ENCODE measurements at regions not wholly inside any gene's neighbourhood (a gene's known extent, or its start where the extent isn't known, plus 50 kb on each side); places are given as distances from the start of the nearest gene placed in this dataset.

DNA sequence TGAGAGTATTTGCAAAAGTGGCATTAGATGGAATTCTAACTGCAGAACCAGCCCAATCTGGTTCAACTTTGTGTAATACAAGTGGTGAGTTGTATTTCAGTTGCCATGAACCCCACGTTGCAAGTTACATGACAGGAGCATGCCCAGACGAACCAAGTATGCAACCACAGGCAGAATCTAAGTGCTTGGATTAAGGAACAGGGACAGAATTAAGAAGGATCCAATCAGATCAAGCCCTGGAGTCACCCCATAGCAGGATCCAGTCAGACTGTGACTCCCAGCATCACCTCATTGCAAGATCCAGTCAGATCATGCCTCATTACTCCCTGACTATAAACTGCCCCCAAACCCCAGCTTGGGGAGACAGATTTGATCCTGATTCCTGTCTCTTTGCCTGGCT is 388.7 kb upstream of the NRP1 start:
- no peaks in the 10 kb centered on the region for H3K27me3 Mint-ChIP-seq (ENCODE audit: low read depth)
- no peak overlapping the region for H3K27ac Mint-ChIP-seq
- no peaks in the 10 kb centered on the region for H3K9me3 Mint-ChIP-seq
- H3K36me3 Mint-ChIP-seq (ENCODE audit: low read depth) = no peaks in the 10 kb centered on the region
- no peaks in the 10 kb centered on the region for H3K4me1 Mint-ChIP-seq (ENCODE audit: low read depth)
- H3K4me3 Mint-ChIP-seq = no peak overlapping the region

DNA sequence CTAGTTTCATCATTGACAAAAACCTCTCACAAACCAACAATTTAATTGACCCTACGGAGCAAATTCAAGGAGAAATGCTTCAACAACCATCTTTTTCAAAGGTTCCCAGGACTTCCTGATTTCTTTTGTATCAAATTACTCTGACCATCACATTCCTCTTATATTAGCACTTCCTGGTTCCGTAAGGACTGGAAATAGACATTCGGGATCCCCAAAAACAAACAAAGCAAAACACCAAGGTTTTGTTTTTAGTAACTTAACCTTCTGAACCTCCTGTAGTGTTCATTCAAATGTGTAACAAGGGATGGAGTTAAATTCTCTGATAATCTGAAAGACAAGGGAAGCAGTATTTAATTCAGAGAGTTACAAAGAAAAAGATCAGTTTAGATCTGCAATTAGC is 387.6 kb upstream of the NRP1 start:
- no peaks in the 10 kb centered on the region for H3K27me3 Mint-ChIP-seq (ENCODE audit: low read depth)
- no peaks in the 10 kb centered on the region for H3K9me3 Mint-ChIP-seq
- H3K36me3 Mint-ChIP-seq (ENCODE audit: low read depth) = no peaks in the 10 kb centered on the region
- no peaks in the 10 kb centered on the region for H3K4me1 Mint-ChIP-seq (ENCODE audit: low read depth)
- no peak overlapping the region for H3K4me3 Mint-ChIP-seq
- H3K27ac Mint-ChIP-seq = no peak overlapping the region

DNA sequence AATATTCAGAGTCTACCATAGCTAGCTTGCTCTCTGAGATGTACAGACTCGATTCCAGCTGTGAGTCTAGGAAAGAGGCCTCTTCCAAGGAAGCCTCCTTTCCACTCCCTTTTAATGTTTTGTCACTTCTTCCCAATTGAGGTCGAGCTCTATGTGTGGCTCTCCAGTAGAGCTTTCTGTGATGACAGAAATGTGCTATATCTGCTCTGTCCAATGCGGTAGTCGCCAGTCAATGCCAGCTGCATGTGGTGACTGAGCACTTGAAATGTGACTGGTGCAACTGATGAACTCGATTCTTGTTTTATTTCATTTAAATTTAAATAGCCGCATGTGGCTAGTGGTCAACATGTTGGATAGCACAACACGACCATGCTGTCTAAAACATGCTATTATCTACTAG is 387.0 kb upstream of the NRP1 start:
- Mint-ChIP-seq H3K4me3 (no peak overlapping the region), H3K36me3 (ENCODE audit: low read depth) (no peaks in the 10 kb centered on the region), H3K9me3 (no peaks in the 10 kb centered on the region), H3K27ac (no peak overlapping the region), H3K27me3 (ENCODE audit: low read depth) (no peaks in the 10 kb centered on the region), H3K4me1 (ENCODE audit: low read depth) (no peaks in the 10 kb centered on the region)

DNA sequence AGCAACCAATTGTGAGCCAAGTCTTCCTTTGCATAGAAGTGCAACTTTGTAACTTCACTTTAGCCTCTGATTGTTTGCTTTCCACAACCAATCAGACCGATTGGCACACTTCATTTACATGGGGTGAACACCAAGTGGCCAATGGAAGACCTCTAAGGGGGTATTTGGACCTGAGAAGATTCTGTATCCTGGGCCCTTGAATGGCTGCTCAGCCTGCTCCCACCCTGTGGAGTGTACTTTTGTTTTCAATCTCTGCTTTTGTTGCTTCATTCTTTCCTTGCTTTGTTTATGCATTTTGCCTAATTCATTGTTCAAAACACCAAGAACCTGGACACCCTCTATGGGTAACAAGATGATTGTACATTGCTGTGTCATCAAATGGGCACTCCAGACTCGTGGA is 385.7 kb upstream of the NRP1 start:
- H3K9me3 Mint-ChIP-seq = no peaks in the 10 kb centered on the region
- H3K4me3 Mint-ChIP-seq = no peak overlapping the region
- no peaks in the 10 kb centered on the region for H3K4me1 Mint-ChIP-seq (ENCODE audit: low read depth)
- no peaks in the 10 kb centered on the region for H3K36me3 Mint-ChIP-seq (ENCODE audit: low read depth)
- H3K27ac Mint-ChIP-seq = no peak overlapping the region
- H3K27me3 Mint-ChIP-seq (ENCODE audit: low read depth) = no peaks in the 10 kb centered on the region

DNA sequence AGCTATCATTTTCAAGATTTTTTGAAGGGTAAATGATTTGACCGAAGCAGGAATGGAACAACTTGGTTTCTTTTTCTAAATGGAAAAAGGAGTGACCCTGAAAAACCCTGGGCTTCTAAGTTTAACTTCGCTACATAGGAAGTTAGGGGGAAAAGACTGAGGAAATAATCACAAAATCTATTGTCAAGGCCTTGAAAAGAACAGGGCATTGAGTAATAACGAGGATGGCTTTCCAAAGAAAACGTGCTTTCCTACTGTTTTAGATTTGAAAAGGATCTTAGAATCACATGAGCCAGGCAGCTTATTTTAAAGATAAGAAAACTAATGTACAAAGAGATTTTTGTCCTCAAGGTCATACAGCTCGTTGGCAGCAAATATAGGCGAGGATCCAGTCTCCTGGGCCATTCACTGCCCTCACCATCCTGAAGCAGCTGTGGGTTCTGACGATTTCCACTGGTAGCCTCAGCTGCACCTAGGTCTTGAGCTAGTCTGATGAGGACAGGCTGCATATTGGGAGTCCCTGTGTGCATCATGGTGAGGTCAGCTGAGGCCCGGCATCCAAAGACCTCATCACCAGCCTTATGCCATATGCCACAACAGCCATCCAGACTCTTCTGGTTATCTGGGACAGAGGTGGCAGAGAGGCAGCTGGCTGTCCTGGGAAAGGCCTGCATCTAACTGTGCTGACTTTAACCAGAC is 384.7 kb upstream of the NRP1 start:
- Mint-ChIP-seq H3K27ac (no peak overlapping the region), H3K27me3 (ENCODE audit: low read depth) (no peaks in the 10 kb centered on the region), H3K36me3 (ENCODE audit: low read depth) (no peaks in the 10 kb centered on the region), H3K9me3 (no peaks in the 10 kb centered on the region), H3K4me3 (no peak overlapping the region), H3K4me1 (ENCODE audit: low read depth) (no peaks in the 10 kb centered on the region)

DNA sequence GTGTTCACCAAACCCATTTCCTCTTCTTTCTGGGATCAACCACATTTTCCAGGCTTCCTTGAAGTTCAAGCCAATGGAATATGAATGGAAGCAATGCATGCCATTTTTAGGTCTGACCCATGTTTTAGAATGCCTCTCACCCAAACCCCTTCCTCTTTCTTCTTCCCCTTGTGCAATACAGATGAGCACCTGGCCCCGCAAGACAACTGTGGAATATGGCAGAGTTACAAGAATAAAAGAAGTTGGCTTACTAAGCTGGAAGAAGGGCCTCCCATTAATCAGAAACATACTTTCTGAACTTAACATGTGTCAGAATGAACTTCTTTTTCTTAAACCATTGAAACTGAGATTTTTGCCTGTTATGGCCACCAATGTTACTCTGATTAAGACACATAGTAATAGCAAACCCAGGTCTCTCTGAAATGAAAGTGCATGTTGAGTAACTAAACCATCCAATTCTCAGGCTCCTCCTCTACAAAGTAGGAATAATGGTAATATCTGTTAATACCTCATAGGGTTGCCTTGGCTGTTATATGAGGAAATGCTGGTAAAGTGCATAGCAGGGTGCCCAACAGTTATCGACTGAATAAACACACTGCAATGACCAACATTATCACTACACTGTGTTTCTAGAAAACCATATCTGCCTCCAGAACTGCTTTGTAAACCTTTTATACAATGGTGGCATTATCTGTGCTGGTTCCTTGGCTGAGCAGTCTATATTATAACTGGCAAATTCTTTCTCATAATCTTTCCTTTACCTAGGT is 382.2 kb upstream of the NRP1 start:
- Mint-ChIP-seq H3K4me1 (ENCODE audit: low read depth) (no peaks in the 10 kb centered on the region), H3K27me3 (ENCODE audit: low read depth) (no peaks in the 10 kb centered on the region), H3K36me3 (ENCODE audit: low read depth) (no peaks in the 10 kb centered on the region), H3K4me3 (no peak overlapping the region), H3K9me3 (no peaks in the 10 kb centered on the region), H3K27ac (no peak overlapping the region)

DNA sequence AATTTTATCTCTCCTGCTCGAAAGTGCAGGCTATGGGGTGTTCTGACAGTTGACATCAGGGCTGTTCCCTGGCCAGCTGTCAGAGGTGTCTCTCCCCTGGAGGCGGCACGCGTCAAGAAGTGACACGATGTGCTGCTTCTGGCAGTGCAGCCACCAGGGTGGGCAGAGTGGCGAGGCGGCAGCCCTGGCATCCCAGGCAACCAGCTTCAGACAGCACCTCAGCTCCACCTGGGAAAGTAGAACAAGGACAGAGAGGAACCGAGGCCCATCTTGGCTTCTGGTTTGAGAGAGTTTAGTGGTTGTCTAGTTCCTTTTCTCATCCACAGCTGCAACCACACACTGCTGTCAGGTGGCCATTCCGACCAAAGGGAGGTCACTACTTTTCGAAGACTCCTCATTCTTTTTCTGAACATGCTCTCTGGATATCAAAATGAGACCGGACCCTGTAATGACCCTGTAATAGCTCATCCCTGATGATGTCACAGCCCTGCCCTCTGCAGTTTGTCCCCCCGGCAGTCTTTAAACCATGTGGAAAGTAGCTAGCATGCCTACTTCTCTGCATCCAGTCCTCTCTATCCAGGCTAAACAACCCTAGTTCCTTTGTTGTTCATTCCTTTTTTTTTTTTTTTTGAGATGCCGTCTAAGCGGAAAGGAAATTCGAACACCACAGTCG is 381.0 kb upstream of the NRP1 start:
- H3K4me1 Mint-ChIP-seq (ENCODE audit: low read depth) = no peaks in the 10 kb centered on the region
- H3K9me3 Mint-ChIP-seq = no peaks in the 10 kb centered on the region
- H3K36me3 Mint-ChIP-seq (ENCODE audit: low read depth) = no peaks in the 10 kb centered on the region
- H3K27me3 Mint-ChIP-seq (ENCODE audit: low read depth) = no peaks in the 10 kb centered on the region
- H3K27ac Mint-ChIP-seq = no peak overlapping the region
- H3K4me3 Mint-ChIP-seq = no peak overlapping the region

DNA sequence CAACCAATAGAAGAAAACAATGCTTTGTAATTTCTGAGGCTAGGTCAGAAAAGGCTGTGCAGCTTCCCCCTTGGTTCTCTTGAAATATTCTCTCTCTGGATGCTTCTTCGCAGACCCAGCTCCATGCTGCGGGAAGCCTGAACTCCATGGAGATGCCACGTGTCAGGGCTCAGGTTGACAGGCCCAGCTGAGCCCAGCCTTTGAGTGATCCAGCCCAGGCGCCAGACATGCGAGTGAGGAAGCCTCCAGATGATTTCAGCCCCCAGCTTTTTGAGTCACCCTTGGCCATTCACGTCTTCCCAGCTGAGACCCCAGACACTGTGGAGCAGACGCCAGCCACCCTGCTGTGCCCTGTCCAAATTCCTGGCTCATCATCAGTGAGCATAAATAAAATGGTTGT is 378.4 kb upstream of the NRP1 start:
- Mint-ChIP-seq H3K4me3 (no peak overlapping the region), H3K27me3 (ENCODE audit: low read depth) (no peaks in the 10 kb centered on the region), H3K27ac (no peak overlapping the region), H3K9me3 (no peaks in the 10 kb centered on the region), H3K4me1 (ENCODE audit: low read depth) (no peaks in the 10 kb centered on the region), H3K36me3 (ENCODE audit: low read depth) (no peaks in the 10 kb centered on the region)

DNA sequence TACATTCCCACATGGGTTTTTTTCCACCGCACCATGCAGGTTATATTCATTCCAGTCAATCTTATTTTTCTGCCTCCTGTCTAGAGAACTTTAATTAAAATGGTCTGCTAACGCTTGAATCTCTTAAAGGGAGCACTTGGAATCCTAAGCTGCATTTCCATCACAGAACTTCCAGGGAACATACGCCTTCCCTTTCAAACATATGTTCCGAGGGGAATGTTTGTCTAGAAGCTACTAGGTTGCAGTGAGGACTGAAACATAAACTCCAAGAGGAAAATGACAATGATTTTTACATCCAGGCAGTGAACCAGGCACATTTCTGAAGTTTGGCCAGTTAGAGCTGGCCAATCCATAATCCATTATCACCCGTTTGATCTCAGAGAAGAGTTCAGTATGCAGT is 375.5 kb upstream of the NRP1 start:
- no peak overlapping the region for H3K4me3 Mint-ChIP-seq

DNA sequence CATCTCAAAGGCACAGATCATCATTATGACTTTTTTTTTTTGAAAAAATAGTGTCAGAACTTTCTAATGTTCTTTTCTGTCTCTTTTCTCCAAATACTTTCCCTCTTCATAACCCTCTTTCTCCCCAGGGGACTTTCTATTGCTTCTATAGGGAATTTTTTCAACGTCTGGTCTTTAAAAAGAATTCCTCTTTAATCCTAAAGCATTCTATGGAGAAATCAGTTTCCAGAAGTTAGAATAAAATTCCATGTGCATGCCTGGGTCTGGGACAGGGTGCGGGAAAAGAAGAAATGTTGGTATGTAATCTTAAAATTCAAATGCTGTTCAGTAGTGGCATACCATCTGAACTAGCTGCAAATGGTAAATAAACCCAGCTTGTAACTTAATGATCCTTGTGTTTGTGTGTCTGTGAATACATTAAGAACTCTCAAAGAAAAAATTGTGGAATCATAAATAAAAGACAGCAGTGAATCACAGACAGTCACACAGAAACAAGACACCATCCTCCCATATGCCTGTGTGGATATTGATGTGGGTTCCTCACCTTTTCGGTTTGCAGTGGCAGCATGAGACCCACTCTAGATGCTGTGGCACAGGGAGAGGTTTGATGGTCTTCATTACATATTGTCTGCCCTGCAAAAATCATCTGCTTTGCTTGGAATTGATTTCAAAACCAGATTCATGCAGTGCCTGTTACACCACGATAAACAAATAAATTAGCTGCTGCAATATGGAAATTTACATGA is 374.7 kb upstream of the NRP1 start:
- Mint-ChIP-seq H3K27me3 (ENCODE audit: low read depth) (no peaks in the 10 kb centered on the region), H3K36me3 (ENCODE audit: low read depth) (no peaks in the 10 kb centered on the region), H3K9me3 (no peaks in the 10 kb centered on the region), H3K4me1 (ENCODE audit: low read depth) (no peaks in the 10 kb centered on the region), H3K27ac (no peak overlapping the region), H3K4me3 (no peak overlapping the region)

More for the DNA sequence above, 375.5 kb upstream of the NRP1 start:
- no peaks in the 10 kb centered on the region for H3K9me3 Mint-ChIP-seq
- no peaks in the 10 kb centered on the region for H3K36me3 Mint-ChIP-seq (ENCODE audit: low read depth)
- no peak overlapping the region for H3K27ac Mint-ChIP-seq
- H3K27me3 Mint-ChIP-seq (ENCODE audit: low read depth) = no peaks in the 10 kb centered on the region
- no peaks in the 10 kb centered on the region for H3K4me1 Mint-ChIP-seq (ENCODE audit: low read depth)

DNA sequence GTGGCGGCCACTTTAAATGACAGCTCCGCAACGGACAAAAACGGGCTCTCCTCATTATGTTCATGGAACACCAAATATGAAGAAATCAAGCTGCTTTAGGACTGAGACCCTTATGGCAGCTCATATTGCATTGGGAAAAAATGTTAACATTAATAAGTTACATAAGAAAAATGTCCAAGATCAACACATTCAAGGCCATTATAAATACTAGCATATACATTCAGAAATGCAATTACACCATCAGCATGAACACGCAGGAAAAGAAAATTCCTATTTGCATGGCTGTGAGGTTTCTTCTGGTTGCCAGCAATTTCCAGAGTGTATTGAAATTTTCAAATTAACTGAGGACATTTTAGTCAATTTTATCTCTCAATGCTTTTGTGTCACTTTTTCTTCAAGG is 374.1 kb upstream of the NRP1 start:
- H3K36me3 Mint-ChIP-seq (ENCODE audit: low read depth) = no peaks in the 10 kb centered on the region
- no peak overlapping the region for H3K27ac Mint-ChIP-seq
- H3K4me3 Mint-ChIP-seq = no peak overlapping the region
- no peaks in the 10 kb centered on the region for H3K9me3 Mint-ChIP-seq
- H3K27me3 Mint-ChIP-seq (ENCODE audit: low read depth) = no peaks in the 10 kb centered on the region
- H3K4me1 Mint-ChIP-seq (ENCODE audit: low read depth) = no peaks in the 10 kb centered on the region

DNA sequence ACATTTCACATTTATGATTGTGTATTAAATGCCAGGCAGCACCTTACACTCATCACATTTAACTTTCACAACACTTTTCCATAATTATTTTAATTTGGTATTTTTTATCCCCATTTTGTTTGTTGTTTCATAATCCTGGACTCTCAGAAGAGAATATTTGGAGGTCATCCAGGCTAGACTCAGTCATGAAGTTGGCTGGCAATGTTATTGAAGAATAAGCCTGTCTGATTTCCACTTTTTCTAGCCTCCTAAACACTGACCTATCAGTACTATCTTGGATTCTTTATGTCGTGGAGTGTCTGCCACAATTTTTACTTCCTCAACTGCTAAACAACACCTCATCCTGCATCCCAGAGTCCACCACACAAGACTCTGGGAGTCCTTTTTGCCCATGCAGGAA is 372.3 kb upstream of the NRP1 start:
- Mint-ChIP-seq H3K27ac (no peak overlapping the region), H3K4me1 (ENCODE audit: low read depth) (no peaks in the 10 kb centered on the region), H3K36me3 (ENCODE audit: low read depth) (no peaks in the 10 kb centered on the region), H3K27me3 (ENCODE audit: low read depth) (no peaks in the 10 kb centered on the region), H3K4me3 (no peak overlapping the region), H3K9me3 (no peaks in the 10 kb centered on the region)

DNA sequence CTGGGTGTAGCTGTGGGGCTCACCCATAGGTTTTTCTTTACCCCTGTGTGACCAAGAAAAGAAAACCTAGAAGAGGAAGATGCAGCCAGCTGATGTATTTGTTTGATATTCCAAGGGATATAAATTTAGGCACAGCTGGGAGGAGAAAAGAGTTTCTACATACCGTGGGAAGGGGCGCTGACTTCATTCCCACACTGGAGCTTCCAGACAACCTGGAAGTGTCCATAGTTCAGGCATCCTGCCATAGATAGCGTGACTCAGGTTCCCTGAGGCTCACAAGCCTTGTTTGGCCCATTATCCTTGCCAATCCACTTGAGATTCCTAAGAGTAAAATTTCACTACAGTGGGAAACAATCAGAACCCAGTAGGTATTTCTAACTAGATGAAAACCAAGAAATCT is 371.7 kb upstream of the NRP1 start:
- H3K27ac Mint-ChIP-seq = no peak overlapping the region
- H3K4me3 Mint-ChIP-seq = no peak overlapping the region
- H3K4me1 Mint-ChIP-seq (ENCODE audit: low read depth) = no peaks in the 10 kb centered on the region
- no peaks in the 10 kb centered on the region for H3K9me3 Mint-ChIP-seq
- H3K27me3 Mint-ChIP-seq (ENCODE audit: low read depth) = no peaks in the 10 kb centered on the region
- no peaks in the 10 kb centered on the region for H3K36me3 Mint-ChIP-seq (ENCODE audit: low read depth)

DNA sequence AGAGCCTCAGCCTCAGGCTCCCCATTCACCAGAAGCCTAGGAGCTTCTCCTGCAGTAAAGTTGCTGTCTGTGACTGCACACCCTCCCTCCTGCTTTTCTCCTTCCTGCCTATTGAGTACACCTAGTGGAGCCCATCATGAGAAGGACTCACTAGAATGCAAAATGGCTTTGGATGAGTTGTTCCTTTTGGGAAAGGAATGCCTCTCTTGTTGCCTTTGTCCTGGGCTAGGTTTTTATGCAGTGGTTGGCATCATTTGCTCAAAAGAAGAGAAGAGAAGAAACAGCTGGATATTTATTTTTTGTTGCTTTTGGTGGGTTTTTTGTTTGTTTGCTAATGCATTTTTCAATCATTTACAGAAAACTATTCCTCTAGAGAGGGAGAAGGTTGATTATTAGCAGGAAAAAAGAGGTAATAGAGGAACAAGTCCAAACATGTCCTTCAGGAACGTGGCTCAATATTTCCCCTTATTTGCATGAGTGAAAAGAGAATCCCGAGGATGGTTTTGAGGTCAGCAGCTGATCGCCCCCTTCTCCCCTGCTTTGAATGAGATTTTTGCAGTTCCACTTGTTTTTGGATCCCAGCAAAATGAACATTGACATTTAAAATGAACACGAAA is 369.9 kb upstream of the NRP1 start:
- no peaks in the 10 kb centered on the region for H3K36me3 Mint-ChIP-seq (ENCODE audit: low read depth)
- no peak overlapping the region for H3K27ac Mint-ChIP-seq
- H3K27me3 Mint-ChIP-seq (ENCODE audit: low read depth) = no peaks in the 10 kb centered on the region
- no peak overlapping the region for H3K4me3 Mint-ChIP-seq
- H3K9me3 Mint-ChIP-seq = no peaks in the 10 kb centered on the region
- no peaks in the 10 kb centered on the region for H3K4me1 Mint-ChIP-seq (ENCODE audit: low read depth)
